Body of pancreas (tissue), 4 donors: ENCODE measurements at regions not wholly inside any gene's neighbourhood (a gene's known extent, or its start where the extent isn't known, plus 50 kb on each side); places are given as distances from the start of the nearest gene placed in this dataset.

Experiments used
- ATAC-seq: fragments of 150-250 bp; one replicate; pipeline ENCODE4 v1.9.1; 2016
- DNase-seq, 4 donors: peaks; one replicate each; pipeline ENCODE4 v3.0.0-alpha.2; 2019
- H3K27ac ChIP-seq, 4 donors: fragments of 200-600 bp; sonication (generic); 1 replicate in 3 of 4; 2 replicates in 1 of 4; pipeline versions ENCODE4 v1.5.1 to v1.6.1; 2016 to 2019; ENCODE audit warnings: mild to moderate bottlenecking in 1 of 4, mixed read lengths in 1 of 4, moderate library complexity in 1 of 4
- H3K27me3 ChIP-seq, 2 donors: fragments of 200-600 bp; sonication (generic); one replicate each; pipeline ENCODE4 v1.6.0; 2016; ENCODE audit warnings: mild to moderate bottlenecking in 1 of 2
- H3K36me3 ChIP-seq, 2 donors: fragments of 200-600 bp; sonication (generic); replicated peaks in 1 of 2; 2 replicates each; pipeline ENCODE4 v1.5.1; 2016; ENCODE audit warnings: low read depth in 2 of 2; ENCODE audit not compliant: insufficient read depth in 1 of 2
- H3K4me1 ChIP-seq: fragments of 200-600 bp; sonication (generic); one replicate; pipeline ENCODE4 v1.6.0; 2016
- H3K4me3 ChIP-seq, 2 donors: fragments of 200-600 bp; sonication (generic); 1 replicate in 1 of 2; 2 replicates in 1 of 2; pipeline ENCODE4 v1.5.1; 2016 to 2019
- H3K9me3 ChIP-seq, 3 donors: fragments of 200-600 bp; sonication (generic); 1 replicate in 2 of 3; 2 replicates in 1 of 3; pipeline ENCODE4 v1.5.1; 2016
- POLR2A ChIP-seq, 3 donors: fragments of 450-650 bp; IDR thresholded peaks; one replicate each; pipeline ENCODE4 v1.6.1; 2016; ENCODE audit warnings: antibody characterized with exemption in 3 of 3, mild to moderate bottlenecking in 2 of 3
- WGBS, 2 donors: methylation state at CpG; one replicate each; pipeline ENCODE4 v1.1.5; 2017; 5-methylcytosine and 5-hydroxymethylcytosine counted together
- intact Hi-C: fragments of 100-400 bp; cut with DNase I; formaldehyde crosslinking; loops from one replicate; pipeline ENCODE4 v1.15.1; 2023
- TF ChIP-seq, protein P1 (sequence below), 7 experiments: fragments of 450-650 bp in 4 of 7; fragments of 200-600 bp in 3 of 7; sonication (generic) in 3 of 7; IDR thresholded peaks; one replicate each; pipeline ENCODE4 v1.5.1; 2016 to 2019; ENCODE audit warnings: antibody characterized with exemption in 7 of 7

DNA sequence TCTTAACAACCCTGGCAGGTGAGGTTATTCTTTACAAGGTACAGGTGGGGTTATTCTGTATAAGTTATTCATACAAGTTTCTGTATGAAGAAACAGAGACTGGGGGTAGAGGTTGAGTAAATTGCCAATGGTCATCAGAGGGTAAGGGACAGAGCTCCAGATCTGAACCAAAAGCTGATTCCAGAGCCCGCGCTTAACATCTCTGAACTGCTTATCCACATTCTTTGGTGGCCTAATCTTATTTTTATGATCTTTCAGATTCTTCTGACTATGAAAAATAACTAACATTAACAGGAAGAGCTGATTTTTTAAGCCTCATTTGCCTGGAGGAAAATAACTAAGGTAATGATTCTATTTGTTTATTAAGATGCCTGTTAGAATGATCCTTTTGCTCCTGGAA, 63.9 kb upstream of the BARHL2 start:
- Histone ChIP-seq H3K27me3 (no peaks in the 10 kb centered on the region), H3K27ac (no peak overlapping the region), H3K9me3 (no peaks in the 10 kb centered on the region), H3K4me1 (no peaks in the 10 kb centered on the region), H3K36me3 (no peaks in the 10 kb centered on the region), H3K4me3 (no peak overlapping the region)
- intact Hi-C loops = no loop called here
- no peak for DNase-seq
- 94 to 98% methylated on average over 2 of the region's 2 CpGs for WGBS, 2 donors
- ATAC-seq = no peak
- TF ChIP-seq, protein P1, sequence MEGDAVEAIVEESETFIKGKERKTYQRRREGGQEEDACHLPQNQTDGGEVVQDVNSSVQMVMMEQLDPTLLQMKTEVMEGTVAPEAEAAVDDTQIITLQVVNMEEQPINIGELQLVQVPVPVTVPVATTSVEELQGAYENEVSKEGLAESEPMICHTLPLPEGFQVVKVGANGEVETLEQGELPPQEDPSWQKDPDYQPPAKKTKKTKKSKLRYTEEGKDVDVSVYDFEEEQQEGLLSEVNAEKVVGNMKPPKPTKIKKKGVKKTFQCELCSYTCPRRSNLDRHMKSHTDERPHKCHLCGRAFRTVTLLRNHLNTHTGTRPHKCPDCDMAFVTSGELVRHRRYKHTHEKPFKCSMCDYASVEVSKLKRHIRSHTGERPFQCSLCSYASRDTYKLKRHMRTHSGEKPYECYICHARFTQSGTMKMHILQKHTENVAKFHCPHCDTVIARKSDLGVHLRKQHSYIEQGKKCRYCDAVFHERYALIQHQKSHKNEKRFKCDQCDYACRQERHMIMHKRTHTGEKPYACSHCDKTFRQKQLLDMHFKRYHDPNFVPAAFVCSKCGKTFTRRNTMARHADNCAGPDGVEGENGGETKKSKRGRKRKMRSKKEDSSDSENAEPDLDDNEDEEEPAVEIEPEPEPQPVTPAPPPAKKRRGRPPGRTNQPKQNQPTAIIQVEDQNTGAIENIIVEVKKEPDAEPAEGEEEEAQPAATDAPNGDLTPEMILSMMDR (IDR thresholded peaks at IDR 0.05) = no peak
- no peak for TF ChIP-seq POLR2A (IDR thresholded peaks at IDR 0.05)

DNA sequence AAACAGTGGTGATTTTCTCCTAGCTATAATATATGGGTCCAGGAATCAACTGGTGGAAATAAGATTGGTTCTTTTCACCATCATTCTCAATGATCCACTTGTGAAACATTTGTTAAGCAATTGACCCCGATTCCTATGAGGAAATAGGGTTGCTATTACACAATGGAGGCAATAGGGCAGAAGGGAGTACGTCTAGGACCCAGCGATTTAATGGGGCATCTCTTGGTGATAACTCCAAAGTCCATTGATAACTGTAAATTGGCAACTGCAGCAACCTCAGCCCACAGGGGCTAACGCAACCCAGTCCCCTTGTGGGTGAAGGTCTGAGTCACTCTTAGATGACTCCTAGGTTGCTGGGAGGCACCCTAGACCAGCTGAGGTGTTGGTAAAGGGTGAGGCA, 62.5 kb upstream of the BARHL2 start:
- ATAC-seq (no peak), DNase-seq (no peak)
- TF ChIP-seq, protein P1 (IDR thresholded peaks at IDR 0.05) = no peak
- TF ChIP-seq POLR2A (IDR thresholded peaks at IDR 0.05) = no peak
- intact Hi-C loops = no loop called here
- Histone ChIP-seq H3K27me3 (no peaks in the 10 kb centered on the region), H3K36me3 (no peaks in the 10 kb centered on the region), H3K4me3 (no peak overlapping the region), H3K4me1 (no peaks in the 10 kb centered on the region), H3K27ac (no peak overlapping the region), H3K9me3 (no peaks in the 10 kb centered on the region)
- WGBS, 2 donors = 73 to 90% methylated on average over 4 of the region's 4 CpGs

DNA sequence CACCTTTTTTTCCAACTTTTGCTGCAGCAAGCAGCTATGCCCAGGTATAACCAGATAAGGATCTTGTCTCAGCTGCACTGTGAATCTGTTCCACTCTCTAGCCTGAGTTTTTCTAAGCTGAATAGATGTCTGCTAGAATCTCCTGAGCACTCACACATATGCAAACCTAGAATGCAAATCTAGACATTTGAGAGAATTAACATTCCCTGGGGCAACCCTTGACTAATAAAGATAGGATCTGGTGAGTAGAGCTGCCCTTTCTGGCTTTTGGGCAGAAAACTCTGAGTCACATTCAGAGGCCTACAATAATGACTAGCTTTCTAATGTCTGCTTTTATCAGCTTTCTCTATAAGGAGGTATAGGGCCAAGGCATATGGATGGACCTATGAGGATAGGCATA, 61.4 kb upstream of the BARHL2 start:
- ATAC-seq (no peak), DNase-seq (no peak)
- no peak for TF ChIP-seq POLR2A (IDR thresholded peaks at IDR 0.05)
- TF ChIP-seq, protein P1 (IDR thresholded peaks at IDR 0.05) = no peak
- no peak overlapping the region for H3K4me3 ChIP-seq
- no peak overlapping the region for H3K27ac ChIP-seq
- H3K36me3 ChIP-seq = no peaks in the 10 kb centered on the region
- H3K9me3 ChIP-seq = no peaks in the 10 kb centered on the region
- intact Hi-C loops = no loop called here
- no peaks in the 10 kb centered on the region for H3K4me1 ChIP-seq
- H3K27me3 ChIP-seq = no peaks in the 10 kb centered on the region

DNA sequence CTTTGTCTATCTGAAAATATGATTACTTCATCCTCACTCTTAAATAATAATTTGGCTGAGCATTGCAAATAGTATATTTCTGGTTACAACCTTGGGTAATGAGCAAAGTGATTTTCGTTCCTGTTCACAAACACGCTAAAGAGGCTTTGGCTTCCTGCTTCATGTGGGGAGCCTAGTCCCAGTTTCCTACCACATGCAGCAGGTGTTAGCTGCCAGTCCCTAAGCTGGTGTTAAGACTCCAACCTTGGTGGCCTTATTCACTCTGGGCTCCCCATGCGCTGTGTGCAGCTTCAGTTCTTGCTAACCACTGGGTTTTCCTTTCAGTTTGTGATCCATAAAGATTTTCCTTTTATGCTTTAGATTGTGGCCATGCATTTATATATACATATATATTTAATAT, 56.7 kb upstream of the BARHL2 start:
- 77 to 92% methylated on average over 3 of the region's 3 CpGs for WGBS, 2 donors
- Histone ChIP-seq H3K27ac (no peak overlapping the region), H3K36me3 (no peaks in the 10 kb centered on the region), H3K9me3 (no peaks in the 10 kb centered on the region), H3K4me1 (no peaks in the 10 kb centered on the region), H3K27me3 (no peaks in the 10 kb centered on the region), H3K4me3 (no peak overlapping the region)
- DNase-seq (no peak), ATAC-seq (no peak)
- intact Hi-C loops = no loop called here
- TF ChIP-seq, protein P1 (IDR thresholded peaks at IDR 0.05) = no peak
- TF ChIP-seq POLR2A (IDR thresholded peaks at IDR 0.05) = no peak

DNA sequence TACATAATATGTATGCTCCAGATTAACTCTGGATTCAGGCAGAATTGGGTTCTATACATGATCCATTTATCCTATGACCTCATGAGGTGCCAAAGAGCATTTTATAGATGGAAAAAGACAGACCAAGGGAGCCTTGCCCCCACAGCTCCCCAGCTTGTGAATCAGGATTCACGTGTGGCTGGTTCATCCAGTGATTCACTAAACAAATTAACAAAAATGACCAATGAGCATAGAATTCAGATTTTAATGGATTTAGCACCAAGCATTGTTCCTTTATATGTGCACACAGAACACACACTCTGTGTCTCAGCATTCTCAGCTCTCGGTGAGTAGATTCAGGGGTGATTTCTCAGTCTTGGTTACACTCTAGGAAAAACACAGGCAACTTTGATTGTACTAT, 51.7 kb upstream of the BARHL2 start:
- H3K27ac ChIP-seq = no peak overlapping the region
- no peaks in the 10 kb centered on the region for H3K9me3 ChIP-seq
- ATAC-seq = no peak
- TF ChIP-seq, protein P1 (IDR thresholded peaks at IDR 0.05) = no peak
- no peak for TF ChIP-seq POLR2A (IDR thresholded peaks at IDR 0.05)
- H3K4me1 ChIP-seq = no peaks in the 10 kb centered on the region
- intact Hi-C loops = no loop called here
- H3K27me3 ChIP-seq = no peaks in the 10 kb centered on the region
- 71 to 78% methylated on average over 2 of the region's 2 CpGs for WGBS, 2 donors
- no peaks in the 10 kb centered on the region for H3K36me3 ChIP-seq
- DNase-seq = no peak
- no peak overlapping the region for H3K4me3 ChIP-seq
